GM12878 (cell line): ENCODE measurements at regions not wholly inside any gene's neighbourhood (a gene's known extent, or its start where the extent isn't known, plus 50 kb on each side); places are given as distances from the start of the nearest gene placed in this dataset.

Experiments used
- ATAC-seq: fragments of 200-7000 bp; cut with Tn5 transposase; 3 replicates; pipeline ENCODE4 v1.9.1; 2020; ENCODE audit warnings: mild to moderate bottlenecking, moderate library complexity
- BruUV-seq: library from RNA; stranded (reverse); fragments of 400-500 nt; replicated peaks from 2 replicates; lab custom pipeline; 2021; lab: Mats Ljungman, UMichigan
- CTCF ChIA-PET: fragments of 300-600 bp; sonication (Branson Sonifier 250); formaldehyde crosslinking; extraction: SDS; loops from one replicate; lab custom pipeline; 2021; ENCODE audit warnings: inconsistent platforms; lab: Yijun Ruan, JAX
- POLR2A ChIA-PET: fragments of 350-600 bp; formaldehyde crosslinking; extraction: SDS; loops from one replicate; lab custom pipeline; 2021; ENCODE audit warnings: inconsistent platforms; lab: Charles Lee
- RAD21 ChIA-PET: fragments of 300-600 bp; sonication (Branson Sonifier 250); formaldehyde crosslinking; loops from one replicate; lab custom pipeline; 2023; ENCODE audit warnings: antibody characterized with exemption; ENCODE audit not compliant: unreplicated experiment; lab: Charles Lee
- SMC1A ChIA-PET: fragments of 300-600 bp; sonication (Branson Sonifier 250); formaldehyde crosslinking; loops from one replicate; lab custom pipeline; 2023; ENCODE audit not compliant: unreplicated experiment, uncharacterized antibody; lab: Charles Lee
- DNase-seq: peaks from one replicate; pipeline ENCODE4 v3.0.0-alpha.2; 2011; ENCODE audit warnings: low read depth, low spot score
- FAIRE-seq: peaks from 3 replicates; lab custom pipeline; 2011; peaks lifted over from hg19 to GRCh38; lab: Jason Lieb, UNC
- H2AFZ ChIP-seq: 2 replicates; pipeline ENCODE4 v1.6.0; 2011; ENCODE audit warnings: low read depth, low read length, control low read depth; ENCODE audit not compliant: control insufficient read depth
- H3K27ac ChIP-seq: 2 replicates; pipeline ENCODE4 v1.5.1; 2011; ENCODE audit warnings: control low read depth; ENCODE audit not compliant: control insufficient read depth, insufficient read depth
- H3K27me3 ChIP-seq, 2 experiments: replicated peaks in 1 of 2; 2 replicates each; pipeline versions ENCODE4 v1.6.0 to v1.6.1; 2011; ENCODE audit warnings: low read length in 1 of 2; ENCODE audit not compliant: control insufficient read depth in 2 of 2, insufficient read depth in 2 of 2
- H3K36me3 ChIP-seq, 2 experiments: 2 replicates each; pipeline ENCODE4 v1.5.1; 2011; ENCODE audit warnings: low read length in 1 of 2; ENCODE audit not compliant: control insufficient read depth in 2 of 2, insufficient read depth in 2 of 2
- H3K4me1 ChIP-seq: 2 replicates; pipeline ENCODE4 v1.6.1; 2011; ENCODE audit warnings: mild to moderate bottlenecking, low read length, moderate library complexity, mixed read lengths; ENCODE audit not compliant: control insufficient read depth, insufficient read depth
- H3K4me2 ChIP-seq: 2 replicates; pipeline ENCODE4 v1.6.0; 2011; ENCODE audit warnings: control low read depth; ENCODE audit not compliant: control insufficient read depth, insufficient read depth
- H3K4me3 ChIP-seq: fragments of 200-600 bp; sonication (generic); 2 replicates; pipeline ENCODE4 v1.5.1; 2016
- H3K79me2 ChIP-seq: 2 replicates; pipeline ENCODE4 v1.6.0; 2011; ENCODE audit warnings: low read length; ENCODE audit not compliant: control insufficient read depth, insufficient read depth
- H3K9ac ChIP-seq: 2 replicates; pipeline ENCODE4 v1.8.0; 2011; ENCODE audit warnings: low read length, control low read depth, mixed read lengths; ENCODE audit not compliant: control insufficient read depth, insufficient read depth
- H3K9me3 ChIP-seq: replicated peaks from 3 replicates; pipeline ENCODE4 v1.5.1; 2011; ENCODE audit warnings: mild to moderate bottlenecking, low read length; ENCODE audit not compliant: control insufficient read depth, insufficient read depth
- H4K20me1 ChIP-seq: 2 replicates; pipeline ENCODE4 v1.6.0; 2011; ENCODE audit not compliant: control insufficient read depth, insufficient read depth
- BCL3 ChIP-seq: IDR thresholded peaks from 2 replicates; pipeline ENCODE4 v1.6.1; 2011; ENCODE audit warnings: borderline replicate concordance, low read depth, mild to moderate bottlenecking, moderate library complexity, low read length; ENCODE audit not compliant: insufficient read depth, poor library complexity, severe bottlenecking
- CHD2 ChIP-seq: IDR thresholded peaks from 2 replicates; pipeline ENCODE4 v1.6.1; 2011; ENCODE audit warnings: low read depth, low read length, improper control_type of control experiment, borderline replicate concordance
- E2F8 ChIP-seq: fragments of 450-650 bp; IDR thresholded peaks from 2 replicates; pipeline ENCODE4 v1.6.1; 2018; ENCODE audit warnings: mild to moderate bottlenecking, low read depth, moderate library complexity; ENCODE audit not compliant: partially characterized antibody
- EP300 ChIP-seq, 2 experiments: fragments of 150-350 bp in 1 of 2; IDR thresholded peaks; 2 replicates each; pipeline ENCODE4 v1.6.1; 2011 to 2012; ENCODE audit warnings: low read depth in 2 of 2, low read length in 2 of 2, borderline replicate concordance in 1 of 2, improper control_type of control experiment in 1 of 2, inconsistent platforms in 1 of 2; ENCODE audit not compliant: control insufficient read depth in 1 of 2
- POLR2A ChIP-seq: IDR thresholded peaks from 2 replicates; pipeline ENCODE4 v1.6.1; 2011; ENCODE audit warnings: low read depth, mild to moderate bottlenecking, low read length
- SKIL ChIP-seq: fragments of 450-650 bp; IDR thresholded peaks from 2 replicates; pipeline ENCODE4 v1.6.1; 2017; ENCODE audit warnings: mild to moderate bottlenecking, low read depth, inconsistent platforms; ENCODE audit not compliant: poor library complexity, severe bottlenecking
- WGBS: methylation state at CpG from one replicate; pipeline ENCODE4 v1.1.6; 2016; ENCODE audit warnings: low lambda C conversion rate; ENCODE audit not compliant: insufficient replicate concordance, insufficient coverage; ENCODE audit errors: missing lambda C conversion rate; 5-methylcytosine and 5-hydroxymethylcytosine counted together
- in situ Hi-C: fragments of 300-500 bp; cut with MboI; formaldehyde crosslinking; loops from 9 replicates; pipeline ENCODE4 v1.14.3; 2018; ENCODE audit warnings: mixed read lengths
- intact Hi-C: fragments of 100-400 bp; cut with micrococcal nuclease; formaldehyde crosslinking; loops from one replicate; pipeline ENCODE4 v1.14.2; 2022; ENCODE audit not compliant: unreplicated experiment

- Histone ChIP-seq H2AFZ (no peak overlapping the region), H4K20me1 (no peaks in the 10 kb centered on the region), H3K27me3 (no peaks in the 10 kb centered on the region), H3K4me3 (no peak overlapping the region), H3K9ac (no peak overlapping the region), H3K4me2 (no peak overlapping the region), H3K4me1 (no peaks in the 10 kb centered on the region), H3K9me3 (no peaks in the 10 kb centered on the region), H3K36me3 (no peaks in the 10 kb centered on the region), H3K79me2 (no peaks in the 10 kb centered on the region), H3K27ac (no peak overlapping the region)
- ATAC-seq (no peak), FAIRE-seq (no peak), DNase-seq (no peak)
- ChIA-PET SMC1A (interaction anchor here (1.1 kb wide), 1 partner anchor 71 kb away, joined by 3 read pairs; no protein-coding TSS in a partner anchor), POLR2A (no interaction called here), RAD21 (no interaction called here), CTCF (no interaction called here)
- intact Hi-C loops (no loop called here), in situ Hi-C loops (no loop called here)
- BruUV-seq = no TSS peak
- no peak for TF ChIP-seq SKIL
- no peak for TF ChIP-seq POLR2A
- TF ChIP-seq EP300 (IDR thresholded peaks at IDR 0.05; ENCODE audit: borderline replicate concordance in 1 of 2, control insufficient read depth in 1 of 2, low read depth in 2 of 2, low read length in 2 of 2) = no peak
- TF ChIP-seq CHD2 = no peak
- TF ChIP-seq BCL3 = no peak
- TF ChIP-seq E2F8 = no peak
- 96% methylated on average over 2 of the region's 2 CpGs for WGBS
Measured at GRCh38 chr1:38456531-38456876, 403.1 kb downstream of the RRAGC start.
